Small intestine (tissue), 7 donors: ENCODE measurements at regions not wholly inside any gene's neighbourhood (a gene's known extent, or its start where the extent isn't known, plus 50 kb on each side); places are given as distances from the start of the nearest gene placed in this dataset.

ENCODE experiments used
- DNase-seq, 2 donors: peaks; one replicate each; pipeline versions ENCODE4 v3.0.0 to v3.0.0-alpha.2; 2013
- FAIRE-seq: peaks from 2 replicates; lab custom pipeline; 2012; peaks lifted over from hg19 to GRCh38; lab: Jason Lieb, UNC
- H3K27ac ChIP-seq, 3 donors: one replicate each; pipeline ENCODE4 v1.5.1; 2013; ENCODE audit warnings: low read length in 2 of 3, mild to moderate bottlenecking in 2 of 3, control low read depth in 1 of 3, inconsistent platforms in 1 of 3, low read depth in 1 of 3, moderate library complexity in 1 of 3
- H3K27me3 ChIP-seq, 3 donors: one replicate each; pipeline ENCODE4 v1.6.1; 2013; ENCODE audit warnings: low read length in 3 of 3, inconsistent platforms in 1 of 3; ENCODE audit not compliant: control insufficient read depth in 3 of 3, insufficient read depth in 3 of 3
- H3K36me3 ChIP-seq, 3 donors: one replicate each; pipeline ENCODE4 v1.6.1; 2013; ENCODE audit warnings: low read length in 3 of 3, inconsistent platforms in 1 of 3, low read depth in 1 of 3, mild to moderate bottlenecking in 1 of 3, moderate library complexity in 1 of 3; ENCODE audit not compliant: control insufficient read depth in 3 of 3, insufficient read depth in 2 of 3
- H3K4me1 ChIP-seq, 3 donors: one replicate each; pipeline ENCODE4 v1.6.1; 2013; ENCODE audit warnings: low read length in 2 of 3, inconsistent platforms in 1 of 3, low read depth in 1 of 3, mild to moderate bottlenecking in 1 of 3, moderate library complexity in 1 of 3; ENCODE audit not compliant: control insufficient read depth in 3 of 3, insufficient read depth in 2 of 3
- H3K4me3 ChIP-seq, 3 donors: one replicate each; pipeline ENCODE4 v1.5.1; 2013; ENCODE audit warnings: low read length in 3 of 3, control low read depth in 1 of 3, inconsistent platforms in 1 of 3, low read depth in 1 of 3, mild to moderate bottlenecking in 1 of 3, moderate library complexity in 1 of 3
- H3K9me3 ChIP-seq, 2 donors: one replicate each; pipeline ENCODE4 v1.6.1; 2013; ENCODE audit warnings: low read depth in 1 of 2, low read length in 1 of 2; ENCODE audit not compliant: control insufficient read depth in 2 of 2, insufficient read depth in 1 of 2
- WGBS, 3 donors: extraction: QIAGEN DNeasy Blood & Tissue Kit; methylation state at CpG; one replicate each; pipeline ENCODE4 v1.1.7; 2013; 5-methylcytosine and 5-hydroxymethylcytosine counted together
- donor health status: healthy with polysubstance abuse.
- donor health status: control.
- donor health status: control.
- donor health status: Bipolar disorder and iron deficiency.
- donor health status: healthy.

DNA sequence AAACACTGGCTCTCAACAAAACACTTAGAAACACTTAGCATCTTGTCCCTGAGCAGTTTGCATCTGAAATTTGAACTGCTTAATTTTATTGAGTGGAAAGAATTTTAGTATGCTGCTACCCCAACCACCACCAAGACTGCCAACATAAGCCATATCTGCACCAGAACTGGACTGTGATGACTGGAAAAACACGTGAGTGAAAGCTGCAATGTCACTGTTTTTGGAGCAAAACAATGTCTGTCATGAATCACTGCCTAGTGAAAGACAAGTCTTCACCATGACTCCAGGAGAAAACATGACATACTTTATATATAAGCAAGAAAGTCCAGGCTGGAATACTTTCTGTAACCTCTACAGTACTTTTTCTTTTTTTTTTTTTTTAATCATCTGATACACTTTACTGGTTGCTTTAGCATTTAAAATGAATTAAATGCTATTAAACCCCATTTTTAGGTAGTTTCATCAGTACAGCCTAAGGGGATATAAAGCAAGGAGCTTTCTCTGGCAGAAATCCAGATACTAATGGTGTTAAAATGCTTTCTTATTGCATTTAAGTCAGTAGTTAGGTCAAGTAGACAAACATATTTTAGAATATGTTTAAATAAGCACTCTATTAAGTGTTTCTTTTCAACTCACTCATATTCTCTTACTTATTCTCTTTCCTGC is 2129.4 kb upstream of the PIK3C3 start:
- 27 to 57% (median 43%) methylated on average over 1 of the region's 1 CpG for WGBS, 3 donors
- no peaks in the 10 kb centered on the region for H3K9me3 ChIP-seq
- no peak for DNase-seq
- H3K27ac ChIP-seq: no peak overlapping the region
- FAIRE-seq: no peak
- no peaks in the 10 kb centered on the region for H3K27me3 ChIP-seq
- no peak overlapping the region for H3K4me3 ChIP-seq
- no peaks in the 10 kb centered on the region for H3K4me1 ChIP-seq
- H3K36me3 ChIP-seq: no peaks in the 10 kb centered on the region

DNA sequence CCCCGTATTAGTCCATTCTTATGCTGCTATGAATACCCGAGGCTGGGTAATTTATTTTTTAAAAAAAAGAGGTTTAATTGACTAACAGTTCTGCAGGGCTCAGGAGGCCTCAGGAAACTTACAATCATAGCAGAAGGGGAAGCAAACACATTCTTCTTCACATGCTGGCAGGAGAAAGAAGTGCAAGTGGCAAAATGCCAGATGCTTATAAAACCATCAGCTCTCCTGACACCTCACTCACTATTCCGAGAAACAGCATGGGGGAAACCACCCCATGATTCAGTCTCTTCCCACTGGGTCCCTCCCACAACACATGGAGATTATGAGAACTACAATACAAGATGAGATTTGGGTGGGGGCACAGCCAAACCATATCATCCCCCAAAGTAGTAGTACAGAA is 2148.5 kb upstream of the PIK3C3 start:
- WGBS, 3 donors: 53 to 58% (median 57%) methylated on average over 3 of the region's 3 CpGs
- Histone ChIP-seq H3K36me3 (no peaks in the 10 kb centered on the region), H3K4me3 (no peak overlapping the region), H3K9me3 (peaks cover 0 to 3% of the 10 kb centered on the region in 2 donors), H3K27ac (no peak overlapping the region), H3K4me1 (no peaks in the 10 kb centered on the region), H3K27me3 (no peaks in the 10 kb centered on the region)
- DNase-seq (no peak), FAIRE-seq (no peak)

DNA sequence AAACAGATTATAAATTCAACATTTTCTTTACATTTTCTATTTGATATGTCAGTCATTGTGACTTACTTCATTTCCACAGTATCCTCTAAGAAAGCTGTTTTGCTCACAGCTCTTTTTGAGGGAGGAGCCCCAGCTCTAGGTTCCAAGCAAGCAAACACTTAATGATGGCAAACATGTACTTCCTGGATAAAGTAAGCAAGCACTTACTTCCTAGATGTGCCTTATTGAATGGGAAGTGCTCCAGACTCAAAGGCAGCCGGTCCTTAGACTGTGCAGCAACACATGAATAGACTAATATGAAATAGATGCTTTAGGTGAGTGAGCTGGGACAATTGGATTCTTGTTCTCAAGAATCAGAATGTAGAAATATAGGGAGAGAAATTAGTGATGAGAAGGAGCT is 2149.8 kb upstream of the PIK3C3 start:
- no peak overlapping the region for H3K4me3 ChIP-seq
- H3K27ac ChIP-seq: no peak overlapping the region
- H3K4me1 ChIP-seq: no peaks in the 10 kb centered on the region
- H3K9me3 ChIP-seq: peaks cover 0 to 3% of the 10 kb centered on the region in 2 donors
- FAIRE-seq: no peak
- no peak for DNase-seq
- H3K36me3 ChIP-seq: no peaks in the 10 kb centered on the region
- 55 to 62% (median 57%) methylated on average over 1 of the region's 1 CpG for WGBS, 3 donors
- H3K27me3 ChIP-seq: no peaks in the 10 kb centered on the region

DNA sequence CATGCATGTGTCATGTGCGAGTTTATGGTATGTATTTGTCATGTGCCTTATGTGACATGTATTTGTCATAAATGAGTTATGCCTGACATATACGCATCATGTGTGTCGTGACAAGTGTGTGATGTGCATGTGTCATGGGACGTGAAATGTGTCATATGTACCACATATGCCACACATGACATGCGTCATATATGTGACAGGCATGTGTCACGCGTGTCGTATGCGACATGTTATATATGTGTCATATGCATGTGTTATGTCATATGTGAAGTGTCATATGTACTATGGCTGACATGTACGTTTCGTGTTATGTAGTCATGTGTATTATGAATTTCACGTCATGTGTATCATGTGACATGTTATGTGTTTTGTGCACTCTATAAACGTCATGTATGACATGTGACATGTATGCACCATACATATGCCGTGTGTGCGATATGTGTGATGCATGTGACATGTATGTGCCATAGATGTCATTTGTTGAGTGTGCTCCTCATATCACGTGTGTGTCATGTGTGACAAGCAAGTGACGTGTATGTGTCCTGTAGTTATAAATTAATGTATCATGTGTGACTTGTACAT is 2152.3 kb upstream of the PIK3C3 start:
- Histone ChIP-seq H3K27me3 (no peaks in the 10 kb centered on the region), H3K4me3 (no peak overlapping the region), H3K9me3 (no peaks in the 10 kb centered on the region), H3K4me1 (peaks cover 0 to 4% (median 0%) of the 10 kb centered on the region in 3 donors), H3K36me3 (no peaks in the 10 kb centered on the region), H3K27ac (no peak overlapping the region)
- FAIRE-seq: no peak
- WGBS, 3 donors: 88 to 91% (median 88%) methylated on average over 17 of the region's 17 CpGs
- DNase-seq: no peak

DNA sequence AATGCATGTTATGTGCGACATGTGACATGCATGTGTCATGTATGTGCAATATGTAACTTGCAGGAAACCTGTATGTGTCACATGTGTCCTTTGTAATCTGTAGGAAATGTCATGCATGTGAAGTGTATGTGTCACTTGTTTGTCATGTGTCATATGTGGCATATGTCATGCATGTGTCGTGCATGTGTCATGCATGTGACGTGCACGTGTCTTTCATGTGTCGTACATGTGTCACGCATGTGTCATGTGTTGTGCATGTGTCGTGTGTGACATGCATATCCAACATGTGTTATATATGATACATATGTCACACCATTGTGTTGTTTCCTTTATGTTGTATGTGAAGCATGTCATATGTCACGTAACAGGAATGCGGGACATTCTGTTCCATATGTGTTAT is 2153.2 kb upstream of the PIK3C3 start:
- H3K36me3 ChIP-seq: no peaks in the 10 kb centered on the region
- peaks cover 0 to 4% (median 0%) of the 10 kb centered on the region in 3 donors for H3K4me1 ChIP-seq
- WGBS, 3 donors: 91 to 93% (median 92%) methylated on average over 9 of the region's 9 CpGs
- FAIRE-seq (no peak), DNase-seq (no peak)
- no peaks in the 10 kb centered on the region for H3K27me3 ChIP-seq
- no peaks in the 10 kb centered on the region for H3K9me3 ChIP-seq
- no peak overlapping the region for H3K27ac ChIP-seq
- no peak overlapping the region for H3K4me3 ChIP-seq

DNA sequence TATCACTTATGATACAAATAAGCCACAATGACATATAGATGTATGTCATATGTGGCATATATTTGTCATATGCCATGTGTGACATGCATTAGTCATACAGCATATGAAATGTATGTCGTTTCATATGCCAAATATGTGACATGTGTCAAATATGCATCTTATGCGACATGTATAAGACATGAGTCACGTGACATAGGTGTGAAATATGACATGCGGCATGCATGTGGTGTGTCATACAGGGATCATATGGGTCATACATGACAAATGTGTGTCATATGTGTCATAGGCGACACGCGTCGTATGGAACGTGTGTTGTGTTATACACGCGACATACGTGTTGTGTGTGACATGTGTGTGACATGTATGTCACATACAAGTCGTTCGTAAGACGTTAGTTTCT is 2154.0 kb upstream of the PIK3C3 start:
- Histone ChIP-seq H3K4me3 (no peak overlapping the region), H3K36me3 (no peaks in the 10 kb centered on the region), H3K27me3 (no peaks in the 10 kb centered on the region), H3K27ac (no peak overlapping the region), H3K4me1 (peaks cover 0 to 6% (median 0%) of the 10 kb centered on the region in 3 donors), H3K9me3 (no peaks in the 10 kb centered on the region)
- no peak for DNase-seq
- 94 to 95% (median 95%) methylated on average over 15 of the region's 15 CpGs for WGBS, 3 donors
- FAIRE-seq: no peak

DNA sequence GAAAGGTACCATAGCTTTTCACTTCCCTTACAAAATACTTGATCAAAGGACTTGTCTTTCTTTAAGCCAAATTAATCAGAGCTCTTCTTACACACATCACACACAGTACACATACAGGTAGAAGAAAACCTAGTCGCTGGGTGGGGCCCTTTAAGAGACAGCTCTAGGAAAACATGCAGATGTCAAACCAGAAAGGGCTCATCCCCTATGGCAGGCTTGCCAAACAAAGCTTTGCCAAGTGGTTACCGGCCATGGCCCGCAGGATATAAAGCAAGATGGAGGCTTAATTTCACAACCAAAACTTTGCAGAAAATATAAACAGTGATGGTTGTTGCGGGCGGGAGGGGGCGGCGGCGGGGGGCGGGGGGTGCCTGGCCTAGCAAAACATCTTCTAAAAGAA is 2156.0 kb upstream of the PIK3C3 start:
- H3K4me1 ChIP-seq: peaks cover 0 to 11% (median 0%) of the 10 kb centered on the region in 3 donors
- WGBS, 3 donors: 26 to 39% (median 33%) methylated on average over 9 of the region's 9 CpGs
- no peaks in the 10 kb centered on the region for H3K9me3 ChIP-seq
- peak overlapping the region in 2 of 3 donors; percentile 65 to 73 for H3K4me3 ChIP-seq
- H3K36me3 ChIP-seq: no peaks in the 10 kb centered on the region
- DNase-seq (peak; percentile 18 to 32), FAIRE-seq (no peak)
- no peaks in the 10 kb centered on the region for H3K27me3 ChIP-seq
- H3K27ac ChIP-seq: no peak overlapping the region

DNA sequence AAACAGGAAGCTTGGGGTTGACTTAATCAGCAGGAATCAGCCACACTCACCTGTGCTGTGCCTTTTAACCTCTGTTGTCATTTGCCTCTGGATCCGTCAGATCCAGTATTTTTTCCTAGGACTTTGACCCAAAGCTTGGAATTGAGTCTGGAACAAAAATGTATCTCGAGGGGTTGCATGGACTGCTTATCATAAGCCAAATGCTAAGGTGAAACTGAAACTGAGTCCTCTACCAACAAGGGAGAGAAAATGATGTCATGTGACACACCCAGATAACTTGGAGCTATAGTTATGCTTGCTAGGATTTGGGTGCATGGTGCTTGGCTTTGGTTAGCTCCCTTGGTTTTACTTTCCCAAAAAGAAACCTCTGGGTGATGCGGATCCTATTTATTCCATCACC is 2158.6 kb upstream of the PIK3C3 start:
- H3K4me3 ChIP-seq: peak overlapping the region in 2 of 3 donors; percentile 6 to 16
- DNase-seq: peak; percentile 81 to 88
- no peaks in the 10 kb centered on the region for H3K36me3 ChIP-seq
- no peaks in the 10 kb centered on the region for H3K9me3 ChIP-seq
- H3K4me1 ChIP-seq: peaks cover 0 to 11% (median 0%) of the 10 kb centered on the region in 3 donors
- WGBS, 3 donors: 38 to 67% (median 48%) methylated on average over 3 of the region's 3 CpGs
- H3K27me3 ChIP-seq: no peaks in the 10 kb centered on the region
- FAIRE-seq: no peak
- peak overlapping the region; percentile 15 to 77 (median 57) for H3K27ac ChIP-seq
